Choroid plexus epithelial cell (primary cell): ENCODE measurements at regions not wholly inside any gene's neighbourhood (a gene's known extent, or its start where the extent isn't known, plus 50 kb on each side); places are given as distances from the start of the nearest gene placed in this dataset.

ENCODE experiments used
- DNase-seq: peaks from one replicate; pipeline ENCODE4 v3.0.0-alpha.2; 2010; ENCODE audit warnings: low read depth
- H3K4me3 ChIP-seq: 2 replicates; pipeline ENCODE4 v1.5.1; 2011; ENCODE audit warnings: low read depth, mild to moderate bottlenecking, control low read depth, low read length, moderate library complexity
- CTCF ChIP-seq: conservative IDR thresholded peaks from 2 replicates; pipeline ENCODE4 v1.5.1; 2011; ENCODE audit warnings: low read depth, mild to moderate bottlenecking, control low read depth, inconsistent platforms, low read length, moderate library complexity

DNA sequence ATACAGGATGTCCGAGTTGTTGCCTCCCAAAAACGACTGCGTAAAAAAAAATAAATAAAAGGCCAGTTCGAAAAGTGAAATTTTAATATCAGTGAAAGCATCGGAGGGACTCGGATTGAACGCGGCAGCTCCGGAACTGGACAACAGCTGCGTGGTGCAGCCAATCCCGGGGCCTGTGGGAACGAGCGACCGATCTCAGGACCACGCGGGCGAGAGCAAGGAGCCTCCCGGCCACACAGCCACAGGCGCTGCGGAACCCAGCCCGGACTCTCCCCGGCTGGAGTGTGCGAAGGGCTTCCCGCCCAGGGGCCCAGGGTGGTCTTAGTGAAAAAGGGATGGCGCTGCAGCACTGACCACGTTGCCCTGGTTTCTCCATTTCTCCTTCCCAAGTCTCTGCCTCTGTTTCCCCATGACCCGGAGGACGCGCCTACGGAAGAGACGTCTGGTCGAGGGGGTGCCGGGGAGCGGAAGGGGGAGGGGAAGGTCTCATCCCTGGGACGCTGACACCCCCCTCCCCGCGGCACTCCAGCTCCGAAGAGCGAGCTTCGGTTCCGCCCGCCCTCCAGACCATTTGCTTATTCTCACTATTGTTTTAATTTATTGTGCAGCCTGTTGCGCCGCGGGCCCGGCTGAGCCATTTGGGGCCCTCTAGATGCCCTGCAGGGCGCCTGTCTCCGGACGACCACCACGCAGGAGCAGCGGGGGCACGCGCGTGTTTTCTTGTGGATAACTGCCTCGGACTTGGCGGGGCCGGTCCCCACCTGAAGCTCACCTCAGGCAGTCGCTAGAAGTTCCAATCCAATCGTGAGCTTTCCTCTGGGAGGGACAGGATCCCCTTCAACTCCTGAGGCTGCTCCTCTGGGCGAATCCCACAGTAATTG is 303.0 kb downstream of the PARP8 start:
- TF ChIP-seq CTCF: no peak
- DNase-seq: no peak
- H3K4me3 ChIP-seq: no peak overlapping the region

DNA sequence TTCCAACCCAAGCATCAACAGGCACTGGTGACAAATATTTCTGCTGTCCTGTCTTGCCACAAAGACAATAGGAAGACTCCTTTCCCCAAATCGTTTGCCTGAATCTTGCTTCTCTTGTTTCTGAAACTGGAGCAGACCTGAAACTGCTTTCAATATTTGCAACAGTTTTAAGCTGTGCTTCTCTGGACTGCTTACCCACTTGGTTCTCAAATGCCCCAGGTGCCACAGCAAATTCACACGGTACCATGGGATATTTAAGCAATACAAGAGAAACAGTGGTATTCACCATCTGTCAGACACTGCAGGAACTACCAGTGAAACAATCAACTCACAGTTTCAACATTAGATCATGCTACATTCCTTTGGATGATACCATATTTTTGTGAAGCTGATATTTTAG is 309.4 kb downstream of the PARP8 start:
- no peak for DNase-seq
- TF ChIP-seq CTCF: no peak
- H3K4me3 ChIP-seq: no peak overlapping the region

- H3K4me3 ChIP-seq: no peak overlapping the region
- no peak for DNase-seq
- no peak for TF ChIP-seq CTCF
Observed at GRCh38 chr5:50978924-50979323, 312.5 kb downstream of the PARP8 start.

- no peak for DNase-seq
- no peak for TF ChIP-seq CTCF
Observed at GRCh38 chr5:50984640-50985039, 318.2 kb downstream of the PARP8 start.

GRCh38 chr5:50990296-50990924 is 324.0 kb downstream of the PARP8 start:
- no peak overlapping the region for H3K4me3 ChIP-seq
- DNase-seq: no peak
- TF ChIP-seq CTCF: no peak

More at GRCh38 chr5:50984640-50985039, 318.2 kb downstream of the PARP8 start:
- H3K4me3 ChIP-seq: no peak overlapping the region

DNA sequence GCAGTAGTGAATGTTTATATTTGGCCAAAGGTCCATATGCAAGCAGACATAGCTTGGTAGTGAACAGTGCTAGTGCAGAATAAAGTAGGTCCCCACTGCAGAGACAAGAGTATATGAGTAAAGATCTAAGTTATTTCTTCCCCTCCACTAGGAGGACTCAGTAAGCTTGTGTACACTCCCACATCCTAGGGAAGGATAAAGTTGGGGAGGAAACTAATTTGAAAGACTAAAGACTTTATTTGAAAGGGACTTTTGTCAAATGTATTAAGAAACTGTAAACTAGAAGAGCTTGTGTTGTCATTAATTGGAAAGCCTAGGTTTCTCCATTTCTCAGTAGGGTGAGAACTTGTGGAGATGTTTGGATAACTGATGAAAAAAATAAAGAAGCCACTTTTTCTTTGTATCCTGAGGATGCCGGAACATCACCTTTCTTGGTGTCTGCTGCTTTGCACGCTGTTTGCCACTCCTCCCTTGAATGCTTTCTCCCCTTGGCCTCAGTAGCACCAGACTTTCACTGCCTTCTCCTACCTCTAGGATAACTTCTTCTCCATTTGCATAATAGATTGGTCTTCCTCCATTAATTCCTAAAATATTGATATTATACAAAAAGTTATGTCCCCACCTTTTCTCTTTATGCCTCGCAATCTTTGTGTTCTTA is 329.0 kb downstream of the PARP8 start:
- DNase-seq: no peak
- no peak for TF ChIP-seq CTCF
- no peak overlapping the region for H3K4me3 ChIP-seq
